SK-MEL-5 (cell line): ENCODE measurements at regions not wholly inside any gene's neighbourhood (a gene's known extent, or its start where the extent isn't known, plus 50 kb on each side); places are given as distances from the start of the nearest gene placed in this dataset.

Experiments used
- DNase-seq: peaks from one replicate; pipeline ENCODE4 v3.0.0-alpha.2; 2016; ENCODE audit warnings: low read depth, low spot score
- in situ Hi-C: cut with HindIII; loops from 2 replicates; pipeline ENCODE4 v1.10.0; 2016; ENCODE audit warnings: low sequenced_read_pairs, high pct_unique_total_duplicates, low pct_unique_long_range_greater_than_20kb

GRCh38 chr1:79859212-79859948 is 852.9 kb upstream of the ADGRL4 start:
- in situ Hi-C loops, result no loop called here
- no peak for DNase-seq

- DNase-seq, result peak; percentile 20
- in situ Hi-C loops, result no loop called here
Observed at GRCh38 chr1:79852004-79852403, 845.5 kb upstream of the ADGRL4 start.

GRCh38 chr1:79849388-79849787 is 842.9 kb upstream of the ADGRL4 start:
- DNase-seq, result no peak
- in situ Hi-C loops, result no loop called here

- in situ Hi-C loops, result no loop called here
- DNase-seq, result peak; percentile 50
Observed at GRCh38 chr1:79848316-79848715, 841.8 kb upstream of the ADGRL4 start.

GRCh38 chr1:79847700-79848099 is 841.2 kb upstream of the ADGRL4 start:
- no peak for DNase-seq
- in situ Hi-C loops, result no loop called here

- in situ Hi-C loops, result no loop called here
- no peak for DNase-seq
Observed at GRCh38 chr1:79845936-79846335, 839.4 kb upstream of the ADGRL4 start.

GRCh38 chr1:79842811-79843210 is 836.3 kb upstream of the ADGRL4 start:
- in situ Hi-C loops, result no loop called here
- no peak for DNase-seq

GRCh38 chr1:79839882-79840281 is 833.4 kb upstream of the ADGRL4 start:
- in situ Hi-C loops, result no loop called here

GRCh38 chr1:79827446-79827845 is 820.9 kb upstream of the ADGRL4 start:
- no peak for DNase-seq
- in situ Hi-C loops, result no loop called here

More at GRCh38 chr1:79839882-79840281, 833.4 kb upstream of the ADGRL4 start:
- no peak for DNase-seq

GRCh38 chr1:79825551-79825950 is 819.0 kb upstream of the ADGRL4 start:
- in situ Hi-C loops, result no loop called here
- no peak for DNase-seq

GRCh38 chr1:79822053-79822452 is 815.5 kb upstream of the ADGRL4 start:
- in situ Hi-C loops, result no loop called here

GRCh38 chr1:79819140-79819539 is 812.6 kb upstream of the ADGRL4 start:
- no peak for DNase-seq
- in situ Hi-C loops, result no loop called here

More at GRCh38 chr1:79822053-79822452, 815.5 kb upstream of the ADGRL4 start:
- no peak for DNase-seq

- in situ Hi-C loops, result no loop called here
- DNase-seq, result no peak
Observed at GRCh38 chr1:79817031-79817560, 810.6 kb upstream of the ADGRL4 start.

GRCh38 chr1:79815115-79815514 is 808.6 kb upstream of the ADGRL4 start:
- no peak for DNase-seq
- in situ Hi-C loops, result no loop called here

GRCh38 chr1:79811173-79811572 is 804.6 kb upstream of the ADGRL4 start:
- in situ Hi-C loops, result no loop called here
- no peak for DNase-seq

- in situ Hi-C loops, result no loop called here
- no peak for DNase-seq
Observed at GRCh38 chr1:79808816-79809475, 802.4 kb upstream of the ADGRL4 start.

- DNase-seq, result no peak
- in situ Hi-C loops, result no loop called here
Observed at GRCh38 chr1:79807816-79808215, 801.3 kb upstream of the ADGRL4 start.

GRCh38 chr1:79797487-79797886 is 791.0 kb upstream of the ADGRL4 start:
- DNase-seq, result no peak
- in situ Hi-C loops, result no loop called here

- in situ Hi-C loops, result no loop called here
- no peak for DNase-seq
Observed at GRCh38 chr1:79796434-79796833, 789.9 kb upstream of the ADGRL4 start.
